Glutamatergic neuron (in vitro differentiated cells): ENCODE measurements at regions not wholly inside any gene's neighbourhood (a gene's known extent, or its start where the extent isn't known, plus 50 kb on each side); places are given as distances from the start of the nearest gene placed in this dataset.

ENCODE experiments used
- DNase-seq: peaks from one replicate; pipeline ENCODE4 v3.0.0; 2022
- H3K27ac Mint-ChIP-seq: one replicate; pipeline ENCODE4 v1.8.0; 2020; ENCODE audit warnings: mild to moderate bottlenecking, mixed read lengths, inconsistent platforms; ENCODE audit not compliant: unreplicated experiment
- H3K27me3 Mint-ChIP-seq: one replicate; pipeline ENCODE4 v1.8.0; 2020; ENCODE audit warnings: mild to moderate bottlenecking, moderate library complexity, mixed read lengths, inconsistent platforms; ENCODE audit not compliant: unreplicated experiment
- H3K36me3 Mint-ChIP-seq: one replicate; pipeline ENCODE4 v1.8.0; 2020; ENCODE audit warnings: mild to moderate bottlenecking, mixed read lengths, inconsistent platforms; ENCODE audit not compliant: unreplicated experiment
- H3K4me1 Mint-ChIP-seq: one replicate; pipeline ENCODE4 v1.8.0; 2020; ENCODE audit warnings: mild to moderate bottlenecking, low read depth, mixed read lengths, inconsistent platforms; ENCODE audit not compliant: unreplicated experiment
- H3K4me3 Mint-ChIP-seq: one replicate; pipeline ENCODE4 v1.8.0; 2020; ENCODE audit warnings: mild to moderate bottlenecking, mixed read lengths, inconsistent platforms; ENCODE audit not compliant: unreplicated experiment
- H3K9me3 Mint-ChIP-seq: one replicate; pipeline ENCODE4 v1.8.0; 2020; ENCODE audit warnings: mild to moderate bottlenecking, moderate library complexity, mixed read lengths, inconsistent platforms; ENCODE audit not compliant: unreplicated experiment
- CTCF ChIP-seq: fragments of 200-600 bp; sonication (generic); IDR thresholded peaks from one replicate; pipeline ENCODE4 v1.5.0; 2021; ENCODE audit not compliant: partially characterized antibody, unreplicated experiment

GRCh38 chr6:78559056-78559455 is 308.3 kb upstream of the IRAK1BP1 start:
- Mint-ChIP-seq H3K4me3 (no peak overlapping the region), H3K27me3 (peaks cover 1% of the 10 kb centered on the region), H3K4me1 (no peaks in the 10 kb centered on the region), H3K36me3 (peaks cover 17% of the 10 kb centered on the region), H3K9me3 (peaks cover 2% of the 10 kb centered on the region), H3K27ac (no peak overlapping the region)
- DNase-seq, result no peak
- TF ChIP-seq CTCF, result no peak

DNA sequence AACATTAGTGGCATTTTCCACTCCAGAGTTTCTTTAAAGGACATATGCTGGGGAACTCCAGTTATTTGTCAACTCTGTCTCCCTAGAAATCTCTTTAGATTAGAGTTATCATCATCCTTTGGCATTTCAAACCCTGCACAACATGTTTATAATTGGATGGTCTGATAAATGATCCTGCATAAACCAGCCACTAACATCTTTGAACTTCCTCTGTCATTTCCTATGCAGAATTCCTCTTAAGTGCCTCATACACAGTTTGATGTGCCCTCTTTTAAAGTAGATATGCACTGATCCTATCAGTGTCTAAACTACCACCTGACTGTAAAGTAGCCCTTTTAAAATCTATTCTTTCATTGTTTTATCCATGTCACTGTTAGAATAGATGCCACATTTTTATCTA is 306.3 kb upstream of the IRAK1BP1 start:
- DNase-seq, result no peak
- H3K36me3 Mint-ChIP-seq, result peaks cover 9% of the 10 kb centered on the region
- no peak overlapping the region for H3K27ac Mint-ChIP-seq
- TF ChIP-seq CTCF, result no peak
- H3K4me3 Mint-ChIP-seq, result no peak overlapping the region
- H3K27me3 Mint-ChIP-seq, result no peaks in the 10 kb centered on the region
- H3K4me1 Mint-ChIP-seq, result no peaks in the 10 kb centered on the region
- no peaks in the 10 kb centered on the region for H3K9me3 Mint-ChIP-seq

DNA sequence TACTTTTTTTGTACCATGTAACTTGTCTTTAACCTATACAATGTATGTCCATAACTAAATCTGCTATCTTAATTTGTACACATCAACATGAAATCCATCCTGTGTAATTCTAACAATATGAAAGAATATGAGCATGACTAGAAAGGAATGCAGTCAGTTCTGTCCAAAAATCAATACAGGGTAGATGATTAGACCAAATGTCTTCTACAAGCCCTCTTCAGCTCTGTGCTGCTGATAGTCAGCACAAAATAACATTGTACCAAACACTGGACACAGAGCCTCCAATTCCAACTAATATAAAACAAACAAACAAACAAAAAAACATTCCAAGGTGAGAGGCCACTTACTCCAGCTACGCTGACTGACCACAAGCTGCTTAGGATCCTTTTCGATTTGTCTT is 301.4 kb upstream of the IRAK1BP1 start:
- Mint-ChIP-seq H3K36me3 (no peaks in the 10 kb centered on the region), H3K9me3 (peaks cover 2% of the 10 kb centered on the region), H3K27ac (no peak overlapping the region), H3K4me1 (no peaks in the 10 kb centered on the region), H3K27me3 (no peaks in the 10 kb centered on the region), H3K4me3 (no peak overlapping the region)
- TF ChIP-seq CTCF, result no peak
- no peak for DNase-seq

GRCh38 chr6:78570044-78570443 is 297.3 kb upstream of the IRAK1BP1 start:
- no peaks in the 10 kb centered on the region for H3K36me3 Mint-ChIP-seq
- peaks cover 4% of the 10 kb centered on the region for H3K9me3 Mint-ChIP-seq
- peaks cover 2% of the 10 kb centered on the region for H3K27me3 Mint-ChIP-seq
- H3K4me1 Mint-ChIP-seq, result no peaks in the 10 kb centered on the region
- TF ChIP-seq CTCF, result no peak
- H3K4me3 Mint-ChIP-seq, result no peak overlapping the region
- H3K27ac Mint-ChIP-seq, result no peak overlapping the region
- no peak for DNase-seq

DNA sequence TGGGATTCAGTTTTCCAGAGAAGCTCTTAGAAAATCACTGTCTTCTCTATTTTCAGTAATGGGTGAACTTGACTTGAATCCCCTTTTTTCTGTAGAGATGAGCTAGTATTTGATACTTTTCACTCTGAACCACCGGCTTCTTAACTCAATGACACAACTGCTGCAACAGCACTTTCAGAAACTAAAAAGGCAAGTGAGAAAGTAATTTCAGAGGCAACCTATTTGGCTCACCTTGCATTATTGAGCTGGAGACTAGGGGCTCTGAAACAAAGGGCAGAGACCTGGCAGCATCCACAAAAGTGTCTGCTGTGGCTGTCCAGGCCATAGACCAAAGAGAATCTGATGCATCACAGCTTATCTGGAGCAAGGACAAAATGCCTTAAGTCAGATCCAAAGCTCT is 289.8 kb upstream of the IRAK1BP1 start:
- Mint-ChIP-seq H3K27ac (no peak overlapping the region), H3K36me3 (no peaks in the 10 kb centered on the region), H3K4me1 (peaks cover 5% of the 10 kb centered on the region), H3K9me3 (no peaks in the 10 kb centered on the region), H3K4me3 (no peak overlapping the region), H3K27me3 (peaks cover 2% of the 10 kb centered on the region)
- TF ChIP-seq CTCF, result no peak
- no peak for DNase-seq
